ENCODE measurements at regions not wholly inside any gene's neighbourhood (a gene's known extent, or its start where the extent isn't known, plus 50 kb on each side); places are given as distances from the start of the nearest gene placed in this dataset.

DNA sequence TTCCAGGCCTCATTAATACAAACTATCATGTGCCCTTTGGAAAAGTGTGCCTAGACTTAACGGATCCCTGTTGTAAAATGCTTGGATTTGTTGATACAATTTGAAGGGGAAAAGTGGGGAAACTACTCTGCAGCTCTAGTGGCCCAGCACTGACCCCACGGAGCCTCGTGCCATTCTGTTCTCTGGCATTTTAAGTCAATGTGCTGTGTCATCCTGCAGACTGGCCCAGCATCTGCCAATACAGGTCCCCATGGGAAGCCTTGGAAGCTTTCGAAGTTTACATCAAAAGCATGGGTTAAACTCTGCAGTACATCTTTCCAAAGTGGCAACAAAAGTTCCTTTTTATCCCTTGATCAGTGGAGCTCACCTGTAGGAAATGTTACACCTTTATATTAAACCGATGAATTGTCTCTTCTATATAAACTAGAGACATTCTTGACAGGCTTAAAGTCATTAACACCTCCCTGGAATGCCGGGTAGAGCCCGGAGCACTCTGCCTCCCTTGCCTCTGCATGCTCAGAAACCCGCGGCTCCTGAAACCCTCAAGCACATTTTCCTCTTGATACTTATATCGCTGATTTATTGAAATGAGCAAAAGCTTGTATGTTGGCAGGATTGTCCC is 596.0 kb upstream of the ADAMTS16 start:
- no peak for FAIRE-seq

DNA sequence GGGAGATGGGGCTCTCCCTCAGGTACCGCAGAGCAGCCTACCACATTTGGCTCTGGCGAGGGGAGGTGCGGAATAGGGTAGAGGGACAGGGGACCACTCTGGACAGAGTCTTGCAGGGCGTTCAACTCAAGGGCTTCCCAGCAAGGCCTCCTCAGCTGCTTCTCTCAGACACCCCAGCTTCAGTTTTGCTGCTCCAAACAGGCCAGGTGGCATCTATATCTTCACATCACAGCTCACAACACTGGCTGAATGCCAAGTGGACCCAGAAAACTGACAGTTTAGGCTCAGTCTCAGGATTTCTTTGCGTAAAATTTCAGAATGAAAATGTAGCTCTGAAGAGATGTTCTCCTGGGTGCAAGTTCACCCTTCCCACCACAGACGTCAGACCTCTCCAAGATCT is 592.6 kb upstream of the ADAMTS16 start:
- DNase-seq (ENCODE audit: low read depth, low spot score) = no peak
- no TSS peak for BruUV-seq (replicated peaks)
- Histone ChIP-seq H3K9ac (replicated peaks; ENCODE audit: extremely low read depth, insufficient read depth, low read length) (no peak overlapping the region), H3K9me3 (replicated peaks; ENCODE audit: control insufficient read depth, insufficient read depth, low read length) (peaks cover 2% of the 10 kb centered on the region), H4K20me1 (replicated peaks; ENCODE audit: control insufficient read depth, extremely low read depth, insufficient read depth, low read length) (no peaks in the 10 kb centered on the region), H3K79me2 (ENCODE audit: control insufficient read depth, insufficient read depth, low read length) (no peaks in the 10 kb centered on the region), H3K4me3 (replicated peaks in 1 of 3; ENCODE audit: insufficient read depth in 1 of 3, low read depth in 1 of 3, low read length in 3 of 3) (no peak overlapping the region), H3K36me3 (ENCODE audit: control insufficient read depth in 2 of 2, extremely low read depth in 1 of 2, insufficient read depth in 2 of 2, low read length in 2 of 2) (no peaks in the 10 kb centered on the region), H3K4me2 (ENCODE audit: insufficient read depth, low read length) (no peak overlapping the region), H3K4me1 (ENCODE audit: control insufficient read depth, extremely low read depth, insufficient read depth, low read length) (no peaks in the 10 kb centered on the region), H3K27me3 (ENCODE audit: control insufficient read depth in 2 of 2, insufficient read depth in 2 of 2, low read length in 2 of 2) (no peaks in the 10 kb centered on the region), H2AFZ (ENCODE audit: low read depth, low read length) (no peak overlapping the region), H3K27ac (ENCODE audit: insufficient read depth, low read depth, low read length) (no peak overlapping the region), H3K9me1 (replicated peaks; ENCODE audit: control insufficient read depth, extremely low read depth, insufficient read depth, low read length) (no peaks in the 10 kb centered on the region)
- TF ChIP-seq FOS (IDR thresholded peaks at IDR 0.05; ENCODE audit: borderline replicate concordance, insufficient read depth, low read length) = no peak
- no peak for TF ChIP-seq POLR2A (IDR thresholded peaks at IDR 0.05; ENCODE audit: low read depth, low read length)
- TF ChIP-seq MAX (IDR thresholded peaks at IDR 0.05; ENCODE audit: insufficient read depth, insufficient read length) = no peak
- no peak for TF ChIP-seq EZH2 (IDR thresholded peaks at IDR 0.05; ENCODE audit: borderline replicate concordance, low read depth, low read length, severe bottlenecking)
- TF ChIP-seq, protein P1, sequence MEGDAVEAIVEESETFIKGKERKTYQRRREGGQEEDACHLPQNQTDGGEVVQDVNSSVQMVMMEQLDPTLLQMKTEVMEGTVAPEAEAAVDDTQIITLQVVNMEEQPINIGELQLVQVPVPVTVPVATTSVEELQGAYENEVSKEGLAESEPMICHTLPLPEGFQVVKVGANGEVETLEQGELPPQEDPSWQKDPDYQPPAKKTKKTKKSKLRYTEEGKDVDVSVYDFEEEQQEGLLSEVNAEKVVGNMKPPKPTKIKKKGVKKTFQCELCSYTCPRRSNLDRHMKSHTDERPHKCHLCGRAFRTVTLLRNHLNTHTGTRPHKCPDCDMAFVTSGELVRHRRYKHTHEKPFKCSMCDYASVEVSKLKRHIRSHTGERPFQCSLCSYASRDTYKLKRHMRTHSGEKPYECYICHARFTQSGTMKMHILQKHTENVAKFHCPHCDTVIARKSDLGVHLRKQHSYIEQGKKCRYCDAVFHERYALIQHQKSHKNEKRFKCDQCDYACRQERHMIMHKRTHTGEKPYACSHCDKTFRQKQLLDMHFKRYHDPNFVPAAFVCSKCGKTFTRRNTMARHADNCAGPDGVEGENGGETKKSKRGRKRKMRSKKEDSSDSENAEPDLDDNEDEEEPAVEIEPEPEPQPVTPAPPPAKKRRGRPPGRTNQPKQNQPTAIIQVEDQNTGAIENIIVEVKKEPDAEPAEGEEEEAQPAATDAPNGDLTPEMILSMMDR (IDR thresholded peaks at IDR 0.05; ENCODE audit: extremely low read depth in 1 of 2, insufficient read depth in 1 of 2, low read depth in 1 of 2, low read length in 2 of 2) = no peak
- no peak for TF ChIP-seq GATA2 (IDR thresholded peaks at IDR 0.05; ENCODE audit: insufficient read depth, insufficient read length, low read depth, low read length)
- TF ChIP-seq JUN (IDR thresholded peaks at IDR 0.05; ENCODE audit: borderline replicate concordance, insufficient read depth, insufficient read length, low read depth) = no peak
- TF ChIP-seq MYC (IDR thresholded peaks at IDR 0.05; ENCODE audit: low read depth, low read length) = no peak
- no peak for TF ChIP-seq POLR2AphosphoS5 (IDR thresholded peaks at IDR 0.05; ENCODE audit: insufficient read depth, low read depth, low read length)
- CTCF ChIA-PET = no interaction called here
- dilution Hi-C loops (cut with MboI; ENCODE audit: extremely low pct_ligation_motif_present, low sequenced_read_pairs) (no loop called here), intact Hi-C loops (cut with micrococcal nuclease) (loop anchor here (10.0 kb wide), 1 partner anchor 1613 kb away; no protein-coding TSS in a partner anchor)
- FAIRE-seq = no peak
- POLR2A ChIA-PET = no interaction called here

More for the DNA sequence above, 596.0 kb upstream of the ADAMTS16 start:
- ChIA-PET CTCF (no interaction called here), POLR2A (no interaction called here)
- DNase-seq (ENCODE audit: low read depth, low spot score) = no peak
- Histone ChIP-seq H3K27ac (ENCODE audit: insufficient read depth, low read depth, low read length) (no peak overlapping the region), H3K9ac (replicated peaks; ENCODE audit: extremely low read depth, insufficient read depth, low read length) (no peak overlapping the region), H4K20me1 (replicated peaks; ENCODE audit: control insufficient read depth, extremely low read depth, insufficient read depth, low read length) (no peaks in the 10 kb centered on the region), H3K4me1 (ENCODE audit: control insufficient read depth, extremely low read depth, insufficient read depth, low read length) (no peaks in the 10 kb centered on the region), H3K9me1 (replicated peaks; ENCODE audit: control insufficient read depth, extremely low read depth, insufficient read depth, low read length) (no peaks in the 10 kb centered on the region), H3K4me3 (replicated peaks in 1 of 3; ENCODE audit: insufficient read depth in 1 of 3, low read depth in 1 of 3, low read length in 3 of 3) (no peak overlapping the region), H3K79me2 (ENCODE audit: control insufficient read depth, insufficient read depth, low read length) (no peaks in the 10 kb centered on the region), H3K27me3 (ENCODE audit: control insufficient read depth in 2 of 2, insufficient read depth in 2 of 2, low read length in 2 of 2) (no peaks in the 10 kb centered on the region), H3K36me3 (ENCODE audit: control insufficient read depth in 2 of 2, extremely low read depth in 1 of 2, insufficient read depth in 2 of 2, low read length in 2 of 2) (no peaks in the 10 kb centered on the region), H3K4me2 (ENCODE audit: insufficient read depth, low read length) (no peak overlapping the region), H3K9me3 (replicated peaks; ENCODE audit: control insufficient read depth, insufficient read depth, low read length) (peaks cover 6% of the 10 kb centered on the region), H2AFZ (ENCODE audit: low read depth, low read length) (no peak overlapping the region)
- intact Hi-C loops (cut with micrococcal nuclease) (loop anchor here (10.0 kb wide), 1 partner anchor 1609 kb away; no protein-coding TSS in a partner anchor), dilution Hi-C loops (cut with MboI; ENCODE audit: extremely low pct_ligation_motif_present, low sequenced_read_pairs) (no loop called here)
- no peak for TF ChIP-seq GATA2 (IDR thresholded peaks at IDR 0.05; ENCODE audit: insufficient read depth, insufficient read length, low read depth, low read length)
- TF ChIP-seq POLR2A (IDR thresholded peaks at IDR 0.05; ENCODE audit: low read depth, low read length) = no peak
- TF ChIP-seq, protein P1 (IDR thresholded peaks at IDR 0.05; ENCODE audit: extremely low read depth in 1 of 2, insufficient read depth in 1 of 2, low read depth in 1 of 2, low read length in 2 of 2) = no peak
- BruUV-seq (replicated peaks) = no TSS peak
